NCI-H82 treated with DMSO at 0.1 percent for 48 hours (cell line): ENCODE measurements at regions not wholly inside any gene's neighbourhood (a gene's known extent, or its start where the extent isn't known, plus 50 kb on each side); places are given as distances from the start of the nearest gene placed in this dataset.

Experiments used
- DNase-seq: peaks from one replicate; lab custom pipeline; 2025; ENCODE audit not compliant: unreplicated experiment; lab: John Stamatoyannopoulos, UW

GRCh38 chr4:4808086-4808485 is 51.4 kb upstream of the MSX1 start:
- DNase-seq: no peak

- DNase-seq: no peak
Observed at GRCh38 chr4:4805887-4806286, 53.6 kb upstream of the MSX1 start.

- DNase-seq: no peak
Observed at GRCh38 chr4:4803912-4804296, 55.6 kb upstream of the MSX1 start.

GRCh38 chr4:4803216-4803911 is 56.1 kb upstream of the MSX1 start:
- no peak for DNase-seq

GRCh38 chr4:4800646-4801408 is 58.6 kb upstream of the MSX1 start:
- DNase-seq: no peak

- no peak for DNase-seq
Observed at GRCh38 chr4:4794421-4794820, 65.0 kb upstream of the MSX1 start.

- no peak for DNase-seq
Observed at GRCh38 chr4:4792466-4792865, 67.0 kb upstream of the MSX1 start.

- no peak for DNase-seq
Observed at GRCh38 chr4:4791299-4792111, 68.0 kb upstream of the MSX1 start.

- no peak for DNase-seq
Observed at GRCh38 chr4:4789462-4789861, 70.0 kb upstream of the MSX1 start.

- DNase-seq: no peak
Observed at GRCh38 chr4:4788573-4788972, 70.9 kb upstream of the MSX1 start.

GRCh38 chr4:4787421-4787820 is 72.0 kb upstream of the MSX1 start:
- DNase-seq: no peak

GRCh38 chr4:4784379-4784778 is 75.1 kb upstream of the MSX1 start:
- peak; percentile 49 for DNase-seq

GRCh38 chr4:4783847-4784246 is 75.6 kb upstream of the MSX1 start:
- DNase-seq: no peak

- no peak for DNase-seq
Observed at GRCh38 chr4:4782969-4783368, 76.5 kb upstream of the MSX1 start.

GRCh38 chr4:4781936-4782707 is 77.3 kb upstream of the MSX1 start:
- DNase-seq: no peak

GRCh38 chr4:4780729-4781244 is 78.7 kb upstream of the MSX1 start:
- DNase-seq: no peak

- no peak for DNase-seq
Observed at GRCh38 chr4:4779486-4779885, 80.0 kb upstream of the MSX1 start.

- no peak for DNase-seq
Observed at GRCh38 chr4:4779054-4779453, 80.4 kb upstream of the MSX1 start.

- no peak for DNase-seq
Observed at GRCh38 chr4:4778554-4778953, 80.9 kb upstream of the MSX1 start.

- no peak for DNase-seq
Observed at GRCh38 chr4:4776934-4777333, 82.5 kb upstream of the MSX1 start.

GRCh38 chr4:4776335-4776734 is 83.1 kb upstream of the MSX1 start:
- DNase-seq: no peak
